ENCODE measurements at regions not wholly inside any gene's neighbourhood (a gene's known extent, or its start where the extent isn't known, plus 50 kb on each side); places are given as distances from the start of the nearest gene placed in this dataset.

GRCh38 chrX:42129022-42129940, 205.9 kb upstream of the CASK start:
- no peak overlapping the region for H3K4me3 Mint-ChIP-seq
- peaks cover 7% of the 10 kb centered on the region for H3K36me3 Mint-ChIP-seq
- no peaks in the 10 kb centered on the region for H3K27me3 Mint-ChIP-seq
- H3K9me3 Mint-ChIP-seq: peaks cover 3% of the 10 kb centered on the region
- DNase-seq: no peak
- peak overlapping the region; percentile 56 for H3K27ac Mint-ChIP-seq
- peaks cover 51% of the 10 kb centered on the region for H3K4me1 Mint-ChIP-seq

GRCh38 chrX:42128587-42128986, 205.2 kb upstream of the CASK start:
- Mint-ChIP-seq H3K4me1 (peaks cover 51% of the 10 kb centered on the region), H3K4me3 (peak overlapping the region; percentile 18), H3K27ac (peak overlapping the region; percentile 82), H3K9me3 (peaks cover 2% of the 10 kb centered on the region), H3K36me3 (peaks cover 7% of the 10 kb centered on the region), H3K27me3 (no peaks in the 10 kb centered on the region)
- DNase-seq: no peak

- peaks cover 2% of the 10 kb centered on the region for H3K9me3 Mint-ChIP-seq
- H3K4me1 Mint-ChIP-seq: peaks cover 51% of the 10 kb centered on the region
- H3K27me3 Mint-ChIP-seq: no peaks in the 10 kb centered on the region
- H3K27ac Mint-ChIP-seq: peak overlapping the region; percentile 82
- peak overlapping the region; percentile 18 for H3K4me3 Mint-ChIP-seq
- no peak for DNase-seq
- H3K36me3 Mint-ChIP-seq: peaks cover 7% of the 10 kb centered on the region
These were observed 204.7 kb upstream of the CASK start for GRCh38 chrX:42128020-42128419.

- no peaks in the 10 kb centered on the region for H3K27me3 Mint-ChIP-seq
- DNase-seq: no peak
- H3K4me1 Mint-ChIP-seq: peaks cover 51% of the 10 kb centered on the region
- H3K27ac Mint-ChIP-seq: peak overlapping the region; percentile 78
- peaks cover 2% of the 10 kb centered on the region for H3K9me3 Mint-ChIP-seq
- H3K4me3 Mint-ChIP-seq: no peak overlapping the region
- peaks cover 6% of the 10 kb centered on the region for H3K36me3 Mint-ChIP-seq
These were observed 204.2 kb upstream of the CASK start for GRCh38 chrX:42127563-42127962.

- Mint-ChIP-seq H3K9me3 (no peaks in the 10 kb centered on the region), H3K4me1 (peaks cover 21% of the 10 kb centered on the region), H3K27me3 (no peaks in the 10 kb centered on the region), H3K36me3 (no peaks in the 10 kb centered on the region), H3K27ac (no peak overlapping the region), H3K4me3 (no peak overlapping the region)
- DNase-seq: no peak
These were observed 200.0 kb upstream of the CASK start for GRCh38 chrX:42123369-42123768.

- no peak for DNase-seq
- Mint-ChIP-seq H3K27me3 (no peaks in the 10 kb centered on the region), H3K4me3 (no peak overlapping the region), H3K9me3 (peaks cover 2% of the 10 kb centered on the region), H3K4me1 (peaks cover 2% of the 10 kb centered on the region), H3K27ac (no peak overlapping the region), H3K36me3 (no peaks in the 10 kb centered on the region)
These were observed 195.7 kb upstream of the CASK start for GRCh38 chrX:42119076-42119475.

- H3K27me3 Mint-ChIP-seq: no peaks in the 10 kb centered on the region
- DNase-seq: no peak
- peaks cover 4% of the 10 kb centered on the region for H3K9me3 Mint-ChIP-seq
- H3K4me1 Mint-ChIP-seq: peaks cover 2% of the 10 kb centered on the region
- H3K4me3 Mint-ChIP-seq: no peak overlapping the region
- H3K36me3 Mint-ChIP-seq: no peaks in the 10 kb centered on the region
- no peak overlapping the region for H3K27ac Mint-ChIP-seq
These were observed 194.0 kb upstream of the CASK start for GRCh38 chrX:42117318-42117717.

- Mint-ChIP-seq H3K4me3 (no peak overlapping the region), H3K36me3 (no peaks in the 10 kb centered on the region), H3K4me1 (peaks cover 12% of the 10 kb centered on the region), H3K9me3 (peaks cover 5% of the 10 kb centered on the region), H3K27me3 (no peaks in the 10 kb centered on the region), H3K27ac (peak overlapping the region; percentile 74)
- DNase-seq: no peak
These were observed 186.1 kb upstream of the CASK start for GRCh38 chrX:42109428-42109827.

GRCh38 chrX:42107495-42108488, 184.4 kb upstream of the CASK start:
- Mint-ChIP-seq H3K27ac (peak overlapping the region; percentile 51), H3K4me3 (no peak overlapping the region), H3K9me3 (peaks cover 2% of the 10 kb centered on the region), H3K27me3 (no peaks in the 10 kb centered on the region), H3K36me3 (peaks cover 2% of the 10 kb centered on the region), H3K4me1 (peaks cover 12% of the 10 kb centered on the region)
- peak; percentile 11 for DNase-seq

GRCh38 chrX:42106556-42106955, 183.2 kb upstream of the CASK start:
- peaks cover 2% of the 10 kb centered on the region for H3K9me3 Mint-ChIP-seq
- H3K27ac Mint-ChIP-seq: no peak overlapping the region
- peaks cover 12% of the 10 kb centered on the region for H3K4me1 Mint-ChIP-seq
- H3K27me3 Mint-ChIP-seq: no peaks in the 10 kb centered on the region
- no peak overlapping the region for H3K4me3 Mint-ChIP-seq
- no peak for DNase-seq
- peaks cover 2% of the 10 kb centered on the region for H3K36me3 Mint-ChIP-seq

- DNase-seq: no peak
- peaks cover 2% of the 10 kb centered on the region for H3K9me3 Mint-ChIP-seq
- peaks cover 5% of the 10 kb centered on the region for H3K4me1 Mint-ChIP-seq
- H3K4me3 Mint-ChIP-seq: no peak overlapping the region
- H3K36me3 Mint-ChIP-seq: peaks cover 2% of the 10 kb centered on the region
- no peaks in the 10 kb centered on the region for H3K27me3 Mint-ChIP-seq
- H3K27ac Mint-ChIP-seq: no peak overlapping the region
These were observed 179.4 kb upstream of the CASK start for GRCh38 chrX:42102586-42103282.

GRCh38 chrX:42098900-42099299, 175.5 kb upstream of the CASK start:
- Mint-ChIP-seq H3K4me3 (no peak overlapping the region), H3K9me3 (no peaks in the 10 kb centered on the region), H3K36me3 (peaks cover 2% of the 10 kb centered on the region), H3K4me1 (peaks cover 5% of the 10 kb centered on the region), H3K27ac (no peak overlapping the region), H3K27me3 (no peaks in the 10 kb centered on the region)
- DNase-seq: no peak

GRCh38 chrX:42097486-42097885, 174.1 kb upstream of the CASK start:
- no peaks in the 10 kb centered on the region for H3K27me3 Mint-ChIP-seq

GRCh38 chrX:42096265-42096920, 173.0 kb upstream of the CASK start:
- Mint-ChIP-seq H3K4me3 (no peak overlapping the region), H3K36me3 (no peaks in the 10 kb centered on the region), H3K27ac (no peak overlapping the region), H3K9me3 (no peaks in the 10 kb centered on the region), H3K27me3 (no peaks in the 10 kb centered on the region), H3K4me1 (peaks cover 8% of the 10 kb centered on the region)
- DNase-seq: no peak

More at GRCh38 chrX:42097486-42097885, 174.1 kb upstream of the CASK start:
- Mint-ChIP-seq H3K9me3 (no peaks in the 10 kb centered on the region), H3K4me3 (no peak overlapping the region), H3K4me1 (peaks cover 8% of the 10 kb centered on the region), H3K36me3 (no peaks in the 10 kb centered on the region), H3K27ac (no peak overlapping the region)
- no peak for DNase-seq
